Hepatocyte (in vitro differentiated cells): ENCODE measurements at regions not wholly inside any gene's neighbourhood (a gene's known extent, or its start where the extent isn't known, plus 50 kb on each side); places are given as distances from the start of the nearest gene placed in this dataset.

Source experiments
- CTCF ChIP-seq: fragments of 200-600 bp; sonication (generic); IDR thresholded peaks from 2 replicates; pipeline ENCODE4 v1.5.1; 2016; ENCODE audit warnings: antibody characterized with exemption, mild to moderate bottlenecking; ENCODE audit not compliant: poor library complexity
- EZH2 ChIP-seq: fragments of 200-600 bp; sonication (generic); IDR thresholded peaks from 2 replicates; pipeline ENCODE4 v1.6.1; 2016; ENCODE audit warnings: antibody characterized with exemption, mild to moderate bottlenecking, borderline replicate concordance
- EZH2phosphoT487 ChIP-seq: fragments of 200-600 bp; sonication (generic); IDR thresholded peaks from one replicate; pipeline ENCODE4 v1.6.1; 2018; ENCODE audit warnings: antibody characterized with exemption, mild to moderate bottlenecking, low read depth, moderate library complexity; ENCODE audit not compliant: unreplicated experiment, severe bottlenecking

- TF ChIP-seq CTCF: peak; percentile 14
- TF ChIP-seq EZH2phosphoT487: no peak
- TF ChIP-seq EZH2: no peak
Observed at GRCh38 chr16:17970816-17971331, 365.7 kb downstream of the NPIPA8 start.
